Stimulated activated naive CD8-positive, alpha-beta T cell treated with anti-CD3 and anti-CD28 coated beads, Interleukin-15, Interleukin-2, amounts not matched to agents 100 ng/mL and 50 ng/mL, for 24 hours (primary cell): ENCODE measurements at regions not wholly inside any gene's neighbourhood (a gene's known extent, or its start where the extent isn't known, plus 50 kb on each side); places are given as distances from the start of the nearest gene placed in this dataset.
A peak's percentile ranks its signal among the peaks of the same experiment; 100 is the strongest.

Experiments used
- H3K27ac Mint-ChIP-seq: one replicate; pipeline ENCODE4 v1.8.0; 2021; ENCODE audit warnings: mild to moderate bottlenecking, mixed read lengths
- H3K27me3 Mint-ChIP-seq: one replicate; pipeline ENCODE4 v1.8.0; 2021; ENCODE audit warnings: mixed read lengths
- H3K36me3 Mint-ChIP-seq: one replicate; pipeline ENCODE4 v1.8.0; 2021; ENCODE audit warnings: low read depth, mixed read lengths
- H3K4me1 Mint-ChIP-seq: one replicate; pipeline ENCODE4 v1.8.0; 2021; ENCODE audit warnings: low read depth, mixed read lengths
- H3K4me3 Mint-ChIP-seq: one replicate; pipeline ENCODE4 v1.8.0; 2021; ENCODE audit warnings: mild to moderate bottlenecking, mixed read lengths
- H3K9me3 Mint-ChIP-seq: one replicate; pipeline ENCODE4 v1.8.0; 2021; ENCODE audit warnings: mixed read lengths

- H3K36me3 Mint-ChIP-seq, result no peaks in the 10 kb centered on the region
- no peaks in the 10 kb centered on the region for H3K27me3 Mint-ChIP-seq
- no peaks in the 10 kb centered on the region for H3K4me1 Mint-ChIP-seq
- no peak overlapping the region for H3K4me3 Mint-ChIP-seq
- H3K9me3 Mint-ChIP-seq, result no peaks in the 10 kb centered on the region
- no peak overlapping the region for H3K27ac Mint-ChIP-seq
Observed at GRCh38 chr5:120372899-120373298, 91.2 kb upstream of the PRR16 start.

GRCh38 chr5:120375248-120375647 lies 88.9 kb upstream of the PRR16 start:
- no peaks in the 10 kb centered on the region for H3K4me1 Mint-ChIP-seq
- no peak overlapping the region for H3K4me3 Mint-ChIP-seq

GRCh38 chr5:120380644-120381043 lies 83.5 kb upstream of the PRR16 start:
- Mint-ChIP-seq H3K4me1 (no peaks in the 10 kb centered on the region), H3K36me3 (no peaks in the 10 kb centered on the region), H3K27me3 (no peaks in the 10 kb centered on the region), H3K9me3 (peaks cover 4% of the 10 kb centered on the region), H3K27ac (no peak overlapping the region), H3K4me3 (no peak overlapping the region)

More at GRCh38 chr5:120375248-120375647, 88.9 kb upstream of the PRR16 start:
- Mint-ChIP-seq H3K9me3 (no peaks in the 10 kb centered on the region), H3K27me3 (no peaks in the 10 kb centered on the region), H3K36me3 (no peaks in the 10 kb centered on the region), H3K27ac (no peak overlapping the region)

GRCh38 chr5:120382833-120383232 lies 81.3 kb upstream of the PRR16 start:
- Mint-ChIP-seq H3K27ac (no peak overlapping the region), H3K27me3 (no peaks in the 10 kb centered on the region), H3K4me3 (no peak overlapping the region), H3K9me3 (peaks cover 4% of the 10 kb centered on the region), H3K4me1 (peaks cover 9% of the 10 kb centered on the region), H3K36me3 (no peaks in the 10 kb centered on the region)

DNA sequence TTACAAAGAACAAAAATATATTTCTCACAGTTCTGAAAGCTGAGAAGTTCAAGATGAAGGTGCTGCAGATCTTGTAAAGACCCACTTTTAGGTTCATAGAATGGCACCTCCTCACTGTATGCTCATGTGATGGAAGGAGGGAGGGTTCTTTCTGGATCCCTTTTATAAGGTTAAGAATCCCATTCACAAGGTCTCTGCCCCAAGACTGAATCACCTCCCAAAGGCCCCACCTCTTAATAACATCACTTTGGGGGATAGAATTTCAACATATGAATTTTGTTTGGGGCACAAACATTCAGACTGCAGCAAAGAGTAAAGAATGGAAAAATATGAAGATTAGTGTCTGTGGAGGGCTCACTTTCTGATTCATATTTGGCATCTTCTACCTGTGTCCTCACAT lies 77.1 kb upstream of the PRR16 start:
- no peak overlapping the region for H3K27ac Mint-ChIP-seq
- H3K36me3 Mint-ChIP-seq, result no peaks in the 10 kb centered on the region
- H3K27me3 Mint-ChIP-seq, result no peaks in the 10 kb centered on the region
- no peaks in the 10 kb centered on the region for H3K9me3 Mint-ChIP-seq
- peaks cover 19% of the 10 kb centered on the region for H3K4me1 Mint-ChIP-seq
- H3K4me3 Mint-ChIP-seq, result no peak overlapping the region

DNA sequence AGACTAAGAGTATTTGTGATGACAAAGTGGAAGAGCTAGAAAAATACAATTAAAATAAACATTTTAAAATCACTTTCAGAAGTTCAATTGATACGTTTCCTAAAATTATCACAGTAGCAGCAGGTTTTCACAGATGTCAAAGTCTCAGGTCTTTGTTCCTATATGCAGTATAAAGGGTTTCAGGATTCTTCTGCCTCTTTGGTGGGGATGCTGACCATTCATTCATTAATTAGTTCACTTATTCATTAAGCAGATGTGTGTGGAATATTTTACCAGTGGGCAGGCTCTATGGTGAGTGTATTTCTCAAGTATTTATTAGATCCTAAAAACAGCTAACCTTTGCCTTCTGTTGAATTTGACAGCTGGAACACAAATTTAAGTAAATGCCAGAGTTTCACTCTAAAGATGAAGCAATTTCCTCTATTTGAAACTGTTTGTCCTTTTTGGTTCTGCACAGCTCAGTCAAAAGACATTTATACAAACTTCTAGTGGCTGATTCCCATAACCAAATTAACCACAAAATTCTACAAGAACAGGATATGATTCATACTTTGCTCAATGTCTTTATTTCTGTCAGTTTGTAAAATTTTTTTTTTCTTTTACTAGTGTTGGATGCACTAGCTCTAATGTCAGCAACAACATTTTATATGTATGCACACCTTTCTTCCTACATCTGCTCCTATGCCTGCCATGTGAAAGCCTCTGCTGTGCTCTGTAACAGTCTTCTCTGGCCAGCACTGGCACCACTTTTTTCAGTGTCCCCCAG lies 75.9 kb upstream of the PRR16 start:
- no peaks in the 10 kb centered on the region for H3K36me3 Mint-ChIP-seq
- no peaks in the 10 kb centered on the region for H3K27me3 Mint-ChIP-seq
- peaks cover 19% of the 10 kb centered on the region for H3K4me1 Mint-ChIP-seq
- H3K27ac Mint-ChIP-seq, result peak overlapping the region; percentile 71
- no peaks in the 10 kb centered on the region for H3K9me3 Mint-ChIP-seq
- H3K4me3 Mint-ChIP-seq, result peak overlapping the region; percentile 15

DNA sequence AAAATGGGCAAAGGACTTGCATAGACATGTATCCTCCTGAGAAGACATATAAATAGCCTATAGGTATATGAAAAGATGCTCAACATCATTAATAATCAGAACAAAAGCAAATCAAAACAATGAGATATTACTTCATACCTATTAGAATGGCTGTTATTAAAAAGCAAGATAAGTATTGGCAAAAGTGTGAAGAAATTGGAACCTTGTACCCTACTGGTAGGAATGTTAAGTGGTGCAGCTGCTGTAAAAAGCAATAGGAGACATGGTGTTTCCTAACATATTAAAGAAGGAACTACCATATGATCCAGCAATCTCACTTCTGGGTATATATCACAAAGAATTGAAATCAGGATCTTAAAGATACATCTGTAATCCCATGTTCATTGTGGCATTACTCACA lies 69.8 kb upstream of the PRR16 start:
- H3K4me1 Mint-ChIP-seq, result no peaks in the 10 kb centered on the region
- no peak overlapping the region for H3K27ac Mint-ChIP-seq
- H3K9me3 Mint-ChIP-seq, result peaks cover 7% of the 10 kb centered on the region
- H3K27me3 Mint-ChIP-seq, result no peaks in the 10 kb centered on the region
- H3K4me3 Mint-ChIP-seq, result no peak overlapping the region
- H3K36me3 Mint-ChIP-seq, result no peaks in the 10 kb centered on the region

- no peak overlapping the region for H3K4me3 Mint-ChIP-seq
- H3K36me3 Mint-ChIP-seq, result no peaks in the 10 kb centered on the region
- H3K27ac Mint-ChIP-seq, result no peak overlapping the region
- H3K4me1 Mint-ChIP-seq, result no peaks in the 10 kb centered on the region
- peaks cover 10% of the 10 kb centered on the region for H3K9me3 Mint-ChIP-seq
- no peaks in the 10 kb centered on the region for H3K27me3 Mint-ChIP-seq
Observed at GRCh38 chr5:120396186-120396585, 67.9 kb upstream of the PRR16 start.

DNA sequence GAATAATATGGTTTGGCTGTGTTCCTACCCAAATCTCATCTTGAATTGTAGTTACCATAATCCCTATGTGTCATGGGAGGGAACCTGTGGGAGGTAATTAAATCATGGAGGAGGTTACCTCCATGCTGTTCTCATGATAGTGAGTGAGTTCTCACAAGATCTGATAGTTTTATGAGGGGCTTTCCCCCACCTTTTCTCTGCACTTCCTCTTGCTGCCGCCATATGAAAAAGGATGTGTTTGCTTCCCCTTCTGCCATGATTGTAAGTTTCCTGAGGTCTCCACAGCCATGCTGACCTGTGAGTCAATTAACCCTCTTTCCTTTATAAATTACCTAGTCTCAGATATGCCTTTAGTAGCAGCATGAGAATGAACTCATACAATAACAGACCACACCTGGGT lies 63.7 kb upstream of the PRR16 start:
- Mint-ChIP-seq H3K27me3 (no peaks in the 10 kb centered on the region), H3K9me3 (peaks cover 10% of the 10 kb centered on the region), H3K27ac (no peak overlapping the region), H3K4me1 (peaks cover under 1% of the 10 kb centered on the region), H3K4me3 (no peak overlapping the region), H3K36me3 (no peaks in the 10 kb centered on the region)

DNA sequence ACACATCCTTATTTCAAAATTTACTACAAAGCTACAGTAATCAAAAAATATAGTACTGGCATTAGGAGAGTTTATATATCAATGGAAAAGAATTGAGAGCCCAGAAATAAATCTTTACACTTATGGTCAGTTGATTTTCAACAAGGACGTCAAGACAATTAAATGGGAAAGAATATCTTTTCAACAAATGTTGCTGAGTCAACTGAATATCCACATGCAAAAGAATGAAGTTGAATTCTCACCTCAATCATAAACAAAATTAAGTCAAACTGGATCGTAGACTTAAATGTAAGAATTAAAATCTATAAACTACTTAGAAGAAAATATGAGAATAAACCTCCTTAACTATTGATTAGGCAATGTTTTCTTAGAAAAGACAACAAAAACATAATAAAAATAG lies 61.5 kb upstream of the PRR16 start:
- H3K4me1 Mint-ChIP-seq, result peaks cover 5% of the 10 kb centered on the region
- H3K9me3 Mint-ChIP-seq, result peaks cover 18% of the 10 kb centered on the region
- no peaks in the 10 kb centered on the region for H3K27me3 Mint-ChIP-seq
- no peak overlapping the region for H3K4me3 Mint-ChIP-seq
- H3K27ac Mint-ChIP-seq, result no peak overlapping the region
- H3K36me3 Mint-ChIP-seq, result no peaks in the 10 kb centered on the region

DNA sequence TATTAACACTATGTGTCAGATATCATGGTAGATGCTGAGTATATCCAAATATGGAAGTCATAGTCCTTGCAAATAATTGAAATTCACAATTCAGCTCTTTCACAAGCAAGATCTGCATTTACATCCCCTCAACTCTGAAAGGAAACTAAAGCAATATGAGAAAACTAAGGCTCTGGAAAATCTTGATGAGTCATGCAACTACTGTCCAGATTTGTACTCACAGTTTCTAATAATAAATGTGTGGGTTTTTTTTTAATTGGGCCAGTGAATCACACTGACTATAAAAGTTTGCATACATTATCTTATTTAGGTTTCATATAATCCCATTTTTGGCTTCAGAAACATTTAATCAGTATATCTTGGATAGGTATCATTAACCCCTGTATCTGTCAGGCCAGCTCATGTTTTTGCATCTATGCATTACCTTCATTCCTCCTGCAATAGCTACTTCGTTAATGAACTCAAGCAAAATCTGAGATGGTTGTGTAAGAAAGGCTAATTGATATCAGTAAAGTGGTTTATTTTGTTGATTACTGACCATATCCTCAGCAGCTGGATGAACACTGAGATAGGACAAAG lies 58.7 kb upstream of the PRR16 start:
- Mint-ChIP-seq H3K4me1 (peaks cover 5% of the 10 kb centered on the region), H3K36me3 (no peaks in the 10 kb centered on the region), H3K27me3 (no peaks in the 10 kb centered on the region), H3K27ac (no peak overlapping the region), H3K9me3 (peaks cover 11% of the 10 kb centered on the region), H3K4me3 (no peak overlapping the region)

DNA sequence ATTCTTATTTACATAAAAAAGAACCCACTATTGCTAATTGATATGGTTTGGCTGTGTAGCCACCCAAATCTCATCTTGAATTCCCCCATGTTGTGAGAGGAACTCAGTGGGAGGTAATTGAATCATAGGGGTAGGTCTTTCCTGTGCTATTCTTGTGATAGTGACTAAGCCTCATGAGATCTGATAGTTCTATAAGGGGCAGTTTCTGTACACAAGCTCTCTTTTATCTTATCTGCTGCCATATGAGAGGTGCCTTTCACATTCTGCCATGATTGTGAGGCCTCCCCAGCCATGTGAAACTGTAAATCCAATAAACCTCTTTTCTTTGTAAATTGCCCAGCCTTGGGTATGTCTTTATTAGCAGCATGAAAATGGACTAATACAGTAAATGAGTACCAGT lies 58.2 kb upstream of the PRR16 start:
- H3K4me1 Mint-ChIP-seq, result peaks cover 5% of the 10 kb centered on the region
- no peak overlapping the region for H3K27ac Mint-ChIP-seq
- H3K36me3 Mint-ChIP-seq, result no peaks in the 10 kb centered on the region
- no peaks in the 10 kb centered on the region for H3K27me3 Mint-ChIP-seq
- H3K9me3 Mint-ChIP-seq, result peaks cover 7% of the 10 kb centered on the region
- no peak overlapping the region for H3K4me3 Mint-ChIP-seq

- H3K4me1 Mint-ChIP-seq, result no peaks in the 10 kb centered on the region
- peaks cover 6% of the 10 kb centered on the region for H3K9me3 Mint-ChIP-seq
- no peaks in the 10 kb centered on the region for H3K36me3 Mint-ChIP-seq
- H3K4me3 Mint-ChIP-seq, result no peak overlapping the region
- no peak overlapping the region for H3K27ac Mint-ChIP-seq
- no peaks in the 10 kb centered on the region for H3K27me3 Mint-ChIP-seq
Observed at GRCh38 chr5:120413686-120414085, 50.4 kb upstream of the PRR16 start.
